ENCODE measurements at regions not wholly inside any gene's neighbourhood (a gene's known extent, or its start where the extent isn't known, plus 50 kb on each side); places are given as distances from the start of the nearest gene placed in this dataset.

DNA sequence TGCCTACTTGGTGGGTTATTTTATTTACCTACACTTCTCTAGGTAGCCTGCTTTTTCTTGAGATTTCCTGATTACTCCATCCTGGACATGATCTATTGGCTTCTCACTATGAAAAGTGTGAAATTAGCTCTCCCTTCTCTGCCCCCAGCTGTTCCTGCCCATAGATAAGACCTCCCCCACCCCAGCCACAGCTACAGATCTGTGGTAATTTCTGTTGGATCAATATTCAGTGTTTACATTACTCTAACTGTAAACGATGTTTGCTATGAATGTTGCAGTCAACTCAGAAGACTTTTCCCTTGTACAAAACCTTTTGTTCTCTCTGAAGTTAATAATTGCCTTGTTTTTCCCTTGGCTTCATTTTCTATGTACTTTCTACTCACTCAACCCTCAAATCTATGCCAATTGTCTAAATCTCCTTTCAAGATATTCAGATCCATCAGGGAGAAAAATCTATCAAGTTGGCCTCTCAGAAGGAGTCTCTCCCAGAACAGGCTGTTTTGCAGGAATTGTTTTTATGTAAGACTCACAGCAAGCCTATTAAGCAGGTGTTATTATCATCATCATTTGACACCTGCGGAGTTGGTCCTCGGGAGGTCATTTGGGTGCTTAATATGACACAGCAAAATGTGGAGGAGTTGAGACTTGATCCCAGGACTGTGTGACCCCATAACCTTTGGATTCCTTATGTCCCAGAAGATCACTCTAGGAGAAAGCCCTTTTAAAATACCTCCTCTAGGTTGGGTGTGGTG is 227.4 kb downstream of the SUDS3 start:
- TF ChIP-seq, protein P1, sequence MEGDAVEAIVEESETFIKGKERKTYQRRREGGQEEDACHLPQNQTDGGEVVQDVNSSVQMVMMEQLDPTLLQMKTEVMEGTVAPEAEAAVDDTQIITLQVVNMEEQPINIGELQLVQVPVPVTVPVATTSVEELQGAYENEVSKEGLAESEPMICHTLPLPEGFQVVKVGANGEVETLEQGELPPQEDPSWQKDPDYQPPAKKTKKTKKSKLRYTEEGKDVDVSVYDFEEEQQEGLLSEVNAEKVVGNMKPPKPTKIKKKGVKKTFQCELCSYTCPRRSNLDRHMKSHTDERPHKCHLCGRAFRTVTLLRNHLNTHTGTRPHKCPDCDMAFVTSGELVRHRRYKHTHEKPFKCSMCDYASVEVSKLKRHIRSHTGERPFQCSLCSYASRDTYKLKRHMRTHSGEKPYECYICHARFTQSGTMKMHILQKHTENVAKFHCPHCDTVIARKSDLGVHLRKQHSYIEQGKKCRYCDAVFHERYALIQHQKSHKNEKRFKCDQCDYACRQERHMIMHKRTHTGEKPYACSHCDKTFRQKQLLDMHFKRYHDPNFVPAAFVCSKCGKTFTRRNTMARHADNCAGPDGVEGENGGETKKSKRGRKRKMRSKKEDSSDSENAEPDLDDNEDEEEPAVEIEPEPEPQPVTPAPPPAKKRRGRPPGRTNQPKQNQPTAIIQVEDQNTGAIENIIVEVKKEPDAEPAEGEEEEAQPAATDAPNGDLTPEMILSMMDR (IDR thresholded peaks at IDR 0.05; ENCODE audit: borderline replicate concordance, extremely low read depth, low read length, poor library complexity, severe bottlenecking), result no peak
- TF ChIP-seq EZH2 (IDR thresholded peaks at IDR 0.05; ENCODE audit: borderline replicate concordance, low read depth, low read length, severe bottlenecking), result no peak
